Dermis blood vessel endothelial cell (primary cell): ENCODE measurements at regions not wholly inside any gene's neighbourhood (a gene's known extent, or its start where the extent isn't known, plus 50 kb on each side); places are given as distances from the start of the nearest gene placed in this dataset.
"Not testable (repeated sequence)": the region's sequence is repeated elsewhere in the genome, so short reads cannot be mapped to it uniquely, and the experiment has no call there.

Source experiments
- DNase-seq: peaks from one replicate; pipeline ENCODE4 v3.0.0; 2010

DNA sequence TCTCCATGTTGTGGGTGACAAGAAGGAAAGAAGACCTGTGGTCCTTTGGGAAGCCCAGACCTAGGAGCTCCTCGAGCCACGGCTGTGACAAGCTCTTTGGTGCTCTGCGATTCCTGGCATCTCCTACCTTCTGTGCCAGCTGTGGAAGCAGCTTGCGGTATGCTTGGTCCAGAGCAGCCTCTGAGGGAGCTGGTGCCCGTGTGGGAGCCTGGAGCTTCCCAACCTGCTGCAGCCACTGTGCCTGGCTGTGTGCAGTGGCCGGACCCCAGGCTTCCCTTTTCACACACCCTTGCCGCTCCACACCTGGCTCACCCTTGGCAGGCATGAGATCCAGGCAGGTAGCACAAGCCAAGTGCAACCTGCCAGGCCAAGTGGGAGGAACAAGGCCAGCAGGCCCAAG, 1328.6 kb upstream of the SLC39A10 start:
- no peak for DNase-seq

GRCh38 chr2:194327196-194327888, 1329.7 kb upstream of the SLC39A10 start:
- DNase-seq, result no peak

DNA sequence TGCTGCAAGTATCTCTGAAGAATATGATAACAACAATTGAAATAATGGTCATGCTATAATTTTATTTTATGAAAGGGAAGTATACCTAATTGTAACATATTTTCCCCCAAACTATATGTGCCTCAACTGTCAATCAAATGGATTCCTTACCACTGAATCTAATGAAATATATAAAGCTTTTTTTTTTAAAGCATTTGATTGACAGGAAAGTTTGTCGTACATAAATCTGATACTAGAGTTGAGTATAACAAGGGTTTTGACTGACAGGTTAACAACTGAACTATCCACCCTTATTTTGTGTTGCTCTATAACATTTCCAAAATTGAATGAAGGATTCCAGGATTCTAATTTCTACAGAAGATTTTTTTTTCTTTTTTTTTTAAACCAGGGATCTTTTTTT, 1333.3 kb upstream of the SLC39A10 start:
- no peak for DNase-seq

GRCh38 chr2:194320520-194320919, 1336.5 kb upstream of the SLC39A10 start:
- DNase-seq, result no peak

GRCh38 chr2:194319222-194319992, 1337.6 kb upstream of the SLC39A10 start:
- no peak for DNase-seq

DNA sequence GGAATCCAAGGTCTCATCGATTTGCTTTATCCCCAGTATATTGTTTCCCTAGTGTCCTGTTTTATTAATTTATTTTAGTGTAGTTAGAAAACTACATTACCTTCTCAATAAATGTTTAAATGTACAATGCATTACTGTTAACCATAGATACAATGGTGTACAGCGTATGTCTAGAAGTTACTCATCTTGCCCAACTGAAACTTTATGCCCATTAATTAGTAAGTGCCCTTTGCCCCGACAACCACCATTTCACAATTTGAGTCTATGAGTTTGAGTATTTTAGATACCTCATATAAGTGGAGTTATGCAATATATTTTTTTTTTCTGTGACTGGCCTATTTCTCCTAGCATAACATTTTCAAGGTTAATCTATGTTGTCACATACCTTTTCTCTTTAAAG, 1343.0 kb upstream of the SLC39A10 start:
- DNase-seq, result no peak

- DNase-seq, result no peak
Measured at GRCh38 chr2:194304191-194304590, 1352.8 kb upstream of the SLC39A10 start.

DNA sequence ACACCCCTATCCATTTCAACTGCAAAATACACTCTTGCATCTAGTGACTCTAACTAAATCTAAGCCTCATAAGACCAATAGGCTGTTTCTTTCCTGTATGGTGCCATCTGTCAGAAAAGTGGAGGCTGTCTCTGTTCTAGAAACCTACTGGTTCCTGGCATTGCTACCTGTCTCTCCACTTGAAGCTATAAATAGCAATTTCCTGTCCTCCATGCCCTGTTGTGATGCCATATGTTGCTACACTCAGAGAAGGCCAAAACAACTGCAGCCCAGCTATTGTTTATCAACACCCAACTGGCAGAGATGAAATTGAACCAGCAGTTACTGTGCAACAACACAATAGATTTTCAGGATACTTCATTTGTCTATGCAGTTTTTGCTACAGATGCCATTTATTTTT, 1355.1 kb upstream of the SLC39A10 start:
- DNase-seq, result no peak

DNA sequence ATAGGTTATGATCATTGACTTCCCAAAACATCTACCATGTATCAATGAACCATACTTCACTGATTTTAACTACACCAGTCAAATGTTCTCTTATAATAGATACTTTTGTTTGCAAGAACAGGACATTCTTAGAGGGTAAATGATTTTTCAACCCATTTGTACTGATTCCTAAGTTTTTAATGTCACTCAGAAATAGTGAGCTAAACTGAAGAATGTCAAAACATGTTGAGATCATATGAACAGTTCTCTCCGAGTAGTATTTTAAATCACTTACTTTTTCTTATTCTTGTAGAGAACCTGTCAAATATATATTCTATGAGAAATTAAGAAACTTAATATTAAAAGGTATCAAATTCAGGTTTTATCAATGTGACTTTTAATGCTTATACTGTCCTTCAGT, 1362.9 kb upstream of the SLC39A10 start:
- no peak for DNase-seq

- DNase-seq, result no peak
Measured at GRCh38 chr2:194291104-194291503, 1365.9 kb upstream of the SLC39A10 start.

DNA sequence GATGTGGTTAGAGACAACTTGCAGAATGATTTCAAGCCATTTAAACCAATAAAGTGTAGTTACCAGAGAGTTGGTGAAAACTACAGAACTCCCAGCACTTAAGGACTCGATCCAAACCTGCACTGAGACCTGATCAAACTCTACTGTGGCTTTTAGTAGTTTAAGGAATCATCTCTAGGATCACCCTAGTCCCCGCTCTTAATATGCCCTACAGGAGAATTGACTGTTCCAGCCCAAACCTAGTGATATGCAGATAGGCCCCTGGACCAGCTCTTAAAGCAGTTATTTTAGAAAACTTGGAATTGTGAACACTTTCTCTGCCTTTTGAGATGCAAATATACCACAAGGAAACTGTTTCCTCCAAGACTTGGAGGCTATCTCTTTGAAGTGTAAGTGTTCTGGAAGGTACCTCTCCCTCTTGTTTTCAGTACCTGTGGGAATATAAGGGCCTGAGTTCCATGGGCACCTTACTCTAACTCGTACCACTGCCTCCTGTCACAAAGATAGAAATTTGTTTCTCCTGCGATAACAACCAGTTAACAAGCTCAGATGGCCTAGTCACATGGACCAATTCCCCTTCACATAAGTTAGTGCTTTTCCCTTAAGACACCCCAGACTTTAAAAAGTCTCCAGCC, 1367.2 kb upstream of the SLC39A10 start:
- DNase-seq, result no peak

- DNase-seq, result not testable (repeated sequence)
Measured at GRCh38 chr2:194276667-194277066, 1380.4 kb upstream of the SLC39A10 start.

GRCh38 chr2:194271293-194271961, 1385.6 kb upstream of the SLC39A10 start:
- DNase-seq, result no peak

GRCh38 chr2:194270648-194271047, 1386.4 kb upstream of the SLC39A10 start:
- DNase-seq, result no peak

DNA sequence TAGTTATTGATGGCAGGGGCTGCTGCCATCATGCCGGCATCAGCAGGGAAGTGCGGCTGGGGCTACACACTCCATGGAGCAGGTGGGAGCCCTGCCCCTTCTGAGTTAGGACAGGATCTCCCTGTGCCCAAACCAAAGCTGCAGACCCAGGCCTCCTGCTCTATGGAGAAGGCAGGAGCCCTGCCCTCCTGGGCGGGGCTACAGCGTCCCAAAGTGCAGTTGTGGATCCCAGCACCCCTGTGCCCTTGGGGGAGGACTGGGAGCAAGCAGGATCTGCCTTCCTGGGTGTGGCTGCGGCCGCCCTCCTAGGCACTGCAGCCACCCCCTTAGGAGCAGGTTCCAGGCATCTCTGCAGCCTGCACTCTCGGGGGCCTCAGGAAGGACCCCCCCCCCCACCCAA, 1392.4 kb upstream of the SLC39A10 start:
- no peak for DNase-seq

GRCh38 chr2:194260185-194260584, 1396.8 kb upstream of the SLC39A10 start:
- no peak for DNase-seq

DNA sequence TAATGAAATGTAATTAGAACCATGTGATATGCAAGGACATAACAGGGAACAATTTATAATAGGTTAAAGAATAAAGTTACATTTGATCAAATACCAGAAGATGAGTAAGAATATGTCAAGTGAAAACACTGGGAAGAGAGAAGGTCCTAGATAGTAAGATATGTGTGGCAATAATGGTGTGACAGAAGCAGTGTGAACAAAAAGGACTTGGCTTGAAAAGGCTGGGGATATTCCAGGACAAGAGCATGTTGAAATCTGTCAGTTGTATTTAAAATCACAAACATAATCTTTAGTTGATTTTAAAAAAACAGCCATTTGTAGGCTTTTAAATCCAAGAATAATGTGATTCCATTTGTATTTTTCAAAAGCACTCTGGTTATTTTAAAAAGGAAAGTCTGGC, 1399.9 kb upstream of the SLC39A10 start:
- no peak for DNase-seq

- DNase-seq, result no peak
Measured at GRCh38 chr2:194253528-194254259, 1403.3 kb upstream of the SLC39A10 start.

DNA sequence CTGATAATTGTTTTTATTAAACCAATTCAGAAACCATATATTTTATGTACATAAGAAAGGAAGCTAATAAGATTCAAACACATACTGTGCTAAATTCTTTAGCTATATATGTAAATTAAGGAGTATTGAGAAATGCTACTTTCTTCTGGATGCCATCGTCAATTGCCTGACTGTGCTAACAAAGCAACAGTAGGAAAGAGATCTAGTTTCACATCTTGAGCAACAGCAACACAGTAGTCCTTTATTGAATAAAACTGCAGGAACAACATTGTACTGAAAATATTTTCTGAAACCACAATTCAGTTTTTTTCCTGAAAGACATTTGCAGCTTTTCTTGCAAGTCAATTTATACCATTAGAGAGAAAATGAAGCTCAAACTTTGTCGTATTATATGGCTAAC, 1404.9 kb upstream of the SLC39A10 start:
- no peak for DNase-seq

GRCh38 chr2:194232600-194232999, 1424.4 kb upstream of the SLC39A10 start:
- no peak for DNase-seq

DNA sequence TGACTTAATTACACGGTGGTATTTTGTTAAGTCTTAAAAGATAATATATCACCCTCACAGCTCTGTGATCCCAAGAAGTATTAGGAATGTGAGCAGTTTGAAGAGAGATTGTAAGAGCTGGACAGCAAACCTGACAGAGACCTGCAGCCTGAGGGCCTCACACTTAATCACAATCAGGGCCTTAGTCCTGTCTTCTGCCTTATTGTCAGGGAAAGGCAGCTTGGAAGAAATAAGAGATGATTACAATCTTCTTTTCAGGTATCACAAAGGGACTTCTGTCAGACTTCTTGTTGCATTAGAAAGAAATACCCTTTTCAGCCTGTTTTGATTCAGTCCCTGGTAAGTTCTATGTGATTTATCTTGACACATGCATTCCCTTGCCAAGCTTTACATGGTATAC, 1433.8 kb upstream of the SLC39A10 start:
- DNase-seq, result no peak

- no peak for DNase-seq
Measured at GRCh38 chr2:194214192-194214591, 1442.8 kb upstream of the SLC39A10 start.
